ENCODE measurements at regions not wholly inside any gene's neighbourhood (a gene's known extent, or its start where the extent isn't known, plus 50 kb on each side); places are given as distances from the start of the nearest gene placed in this dataset.
"Not testable (repeated sequence)": the region's sequence is repeated elsewhere in the genome, so short reads cannot be mapped to it uniquely, and the experiment has no call there.

DNA sequence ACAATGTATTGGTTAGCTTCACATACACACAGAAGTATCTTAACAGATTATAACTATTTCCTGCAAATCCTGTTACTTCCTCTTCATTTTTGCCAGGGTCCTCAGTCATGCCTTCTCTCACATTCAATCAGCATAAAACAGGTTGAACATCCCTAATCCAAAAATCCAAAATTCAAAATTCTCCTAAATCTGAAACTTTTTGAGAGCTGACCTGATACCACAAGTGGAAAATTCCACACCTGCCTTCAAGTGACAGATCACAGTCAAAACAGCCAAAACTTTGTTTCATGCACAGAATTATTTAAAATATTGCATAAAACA, 62.9 kb upstream of the FBXO28 start:
- H3K27me3 ChIP-seq (ENCODE audit: control insufficient read depth in 1 of 2, insufficient read depth in 2 of 2, low read length in 1 of 2), result no peaks in the 10 kb centered on the region
- no peaks in the 10 kb centered on the region for H3K9me3 ChIP-seq (ENCODE audit: control insufficient read depth, low read length)
- no peaks in the 10 kb centered on the region for H3K36me3 ChIP-seq (ENCODE audit: control insufficient read depth in 1 of 2, insufficient read depth in 2 of 2, low read length in 1 of 2)
- H3K4me3 ChIP-seq (ENCODE audit: low read length in 2 of 2), result no peak overlapping the region
- ATAC-seq (ENCODE audit: low FRiP score) (no peak), DNase-seq (no peak)
- intact Hi-C loops (cut with DNase I), result loop anchor here in 1 of 2 donors (2.0 kb wide), 1 partner anchor 352 kb away; no protein-coding TSS in a partner anchor
- no peaks in the 10 kb centered on the region for H3K4me1 ChIP-seq (ENCODE audit: control insufficient read depth in 1 of 2, insufficient read depth in 2 of 2, low read length in 2 of 2)
- H3K27ac ChIP-seq (ENCODE audit: low read depth in 1 of 2, low read length in 2 of 2), result no peak overlapping the region

DNA sequence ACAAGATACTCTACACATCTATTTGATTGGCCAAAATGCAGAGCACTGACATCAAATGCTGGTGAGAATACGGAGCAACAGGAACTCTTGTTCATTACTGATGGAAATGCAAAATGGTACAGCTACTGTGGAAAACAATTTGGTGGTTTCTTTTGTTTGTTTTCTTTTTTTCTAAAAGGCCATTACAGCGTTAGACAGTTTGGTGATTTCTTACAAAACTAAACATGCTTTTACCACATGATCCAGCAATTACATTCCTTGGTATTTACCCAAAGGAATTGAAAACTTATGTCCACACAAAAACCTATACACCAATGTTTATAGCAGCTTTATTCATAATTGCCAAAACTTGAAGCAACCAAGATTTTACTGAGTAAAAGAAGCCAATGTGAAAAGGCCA, 66.4 kb upstream of the FBXO28 start:
- Histone ChIP-seq H3K27me3 (ENCODE audit: control insufficient read depth in 1 of 2, insufficient read depth in 2 of 2, low read length in 1 of 2) (no peaks in the 10 kb centered on the region), H3K9me3 (ENCODE audit: control insufficient read depth, low read length) (no peaks in the 10 kb centered on the region), H3K36me3 (ENCODE audit: control insufficient read depth in 1 of 2, insufficient read depth in 2 of 2, low read length in 1 of 2) (no peaks in the 10 kb centered on the region), H3K4me3 (ENCODE audit: low read length in 2 of 2) (no peak overlapping the region), H3K27ac (ENCODE audit: low read depth in 1 of 2, low read length in 2 of 2) (no peak overlapping the region), H3K4me1 (ENCODE audit: control insufficient read depth in 1 of 2, insufficient read depth in 2 of 2, low read length in 2 of 2) (no peaks in the 10 kb centered on the region)
- intact Hi-C loops (cut with DNase I), result no loop called here
- DNase-seq (no peak), ATAC-seq (ENCODE audit: low FRiP score) (no peak)
- 78 to 81% methylated on average over 2 of the region's 2 CpGs for WGBS, 2 donors

DNA sequence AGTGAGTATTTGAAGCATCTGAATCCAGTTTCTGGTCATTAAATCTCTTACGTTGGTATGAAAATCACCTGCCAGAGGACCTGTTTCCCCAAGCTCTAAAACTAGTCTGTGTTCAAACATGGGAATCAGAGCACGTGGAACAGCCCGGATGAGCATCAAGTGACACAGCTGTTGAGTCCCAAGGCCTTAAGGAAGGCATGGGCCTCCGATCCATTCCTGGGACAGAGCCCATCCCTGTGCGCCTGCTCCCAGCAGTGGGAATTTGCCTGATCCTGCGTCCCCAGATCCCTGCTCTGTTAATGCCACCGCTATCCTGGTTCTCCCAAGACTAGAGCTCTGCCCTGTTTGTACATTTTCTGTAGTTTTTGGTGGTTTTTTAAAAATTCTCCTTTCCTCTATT, 68.4 kb upstream of the FBXO28 start:
- Histone ChIP-seq H3K4me1 (ENCODE audit: control insufficient read depth in 1 of 2, insufficient read depth in 2 of 2, low read length in 2 of 2) (no peaks in the 10 kb centered on the region), H3K9me3 (ENCODE audit: control insufficient read depth, low read length) (no peaks in the 10 kb centered on the region), H3K27me3 (ENCODE audit: control insufficient read depth in 1 of 2, insufficient read depth in 2 of 2, low read length in 1 of 2) (no peaks in the 10 kb centered on the region), H3K36me3 (ENCODE audit: control insufficient read depth in 1 of 2, insufficient read depth in 2 of 2, low read length in 1 of 2) (no peaks in the 10 kb centered on the region), H3K27ac (ENCODE audit: low read depth in 1 of 2, low read length in 2 of 2) (no peak overlapping the region), H3K4me3 (ENCODE audit: low read length in 2 of 2) (no peak overlapping the region)
- DNase-seq (no peak), ATAC-seq (ENCODE audit: low FRiP score) (no peak)
- 72 to 83% methylated on average over 7 of the region's 7 CpGs for WGBS, 2 donors
- intact Hi-C loops (cut with DNase I), result no loop called here

DNA sequence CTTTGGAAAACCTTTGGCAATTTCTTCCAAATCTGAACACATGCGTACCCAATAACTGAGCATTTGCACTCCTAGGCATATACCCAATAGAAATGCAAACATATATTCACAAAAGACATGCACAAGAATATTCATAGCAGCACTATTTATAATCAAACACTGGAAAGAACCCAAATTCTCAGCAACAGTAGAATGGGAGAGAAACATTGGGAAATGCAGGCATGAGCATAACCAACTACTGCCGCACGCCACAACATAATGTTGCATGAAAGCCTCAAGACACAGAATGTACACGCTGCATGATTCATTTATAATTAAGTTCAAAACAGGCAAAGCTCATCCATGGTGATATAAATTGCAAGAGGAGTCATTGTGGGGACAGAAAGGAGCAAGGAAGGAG, 69.5 kb upstream of the FBXO28 start:
- no peak overlapping the region for H3K27ac ChIP-seq (ENCODE audit: low read depth in 1 of 2, low read length in 2 of 2)
- no peak for DNase-seq
- H3K4me1 ChIP-seq (ENCODE audit: control insufficient read depth in 1 of 2, insufficient read depth in 2 of 2, low read length in 2 of 2), result no peaks in the 10 kb centered on the region
- no peaks in the 10 kb centered on the region for H3K9me3 ChIP-seq (ENCODE audit: control insufficient read depth, low read length)
- intact Hi-C loops (cut with DNase I), result no loop called here
- no peaks in the 10 kb centered on the region for H3K27me3 ChIP-seq (ENCODE audit: control insufficient read depth in 1 of 2, insufficient read depth in 2 of 2, low read length in 1 of 2)
- H3K4me3 ChIP-seq (ENCODE audit: low read length in 2 of 2), result no peak overlapping the region
- no peak for ATAC-seq (ENCODE audit: low FRiP score)
- WGBS, 2 donors, result 86 to 87% methylated on average over 4 of the region's 4 CpGs
- no peaks in the 10 kb centered on the region for H3K36me3 ChIP-seq (ENCODE audit: control insufficient read depth in 1 of 2, insufficient read depth in 2 of 2, low read length in 1 of 2)

DNA sequence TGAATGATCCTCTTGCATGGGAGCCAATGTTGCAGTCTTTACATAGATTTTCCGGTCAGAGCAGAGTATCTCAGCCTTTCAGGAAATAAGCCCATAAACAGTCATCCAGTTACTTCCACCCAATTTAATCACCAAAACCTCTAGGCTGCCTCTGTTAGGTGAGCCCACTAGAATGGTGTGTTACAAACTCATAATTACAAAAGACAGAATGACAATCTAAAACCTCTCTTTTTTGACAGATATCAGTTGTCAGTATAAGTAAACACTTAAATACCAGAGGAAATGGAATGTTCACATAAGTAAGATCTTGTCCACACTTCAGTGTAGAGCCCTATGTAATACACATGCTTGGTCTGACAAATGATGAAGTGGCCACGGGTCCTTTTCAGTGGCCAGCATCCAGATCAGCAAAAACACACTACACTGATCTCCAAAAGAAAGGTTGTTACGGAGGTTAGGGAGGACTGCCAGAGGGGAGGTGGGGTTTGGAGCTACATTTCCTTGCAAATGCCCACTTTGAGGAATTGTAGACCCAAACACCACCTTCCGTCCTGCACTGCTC, 71.3 kb upstream of the FBXO28 start:
- H3K4me3 ChIP-seq (ENCODE audit: low read length in 2 of 2), result no peak overlapping the region

DNA sequence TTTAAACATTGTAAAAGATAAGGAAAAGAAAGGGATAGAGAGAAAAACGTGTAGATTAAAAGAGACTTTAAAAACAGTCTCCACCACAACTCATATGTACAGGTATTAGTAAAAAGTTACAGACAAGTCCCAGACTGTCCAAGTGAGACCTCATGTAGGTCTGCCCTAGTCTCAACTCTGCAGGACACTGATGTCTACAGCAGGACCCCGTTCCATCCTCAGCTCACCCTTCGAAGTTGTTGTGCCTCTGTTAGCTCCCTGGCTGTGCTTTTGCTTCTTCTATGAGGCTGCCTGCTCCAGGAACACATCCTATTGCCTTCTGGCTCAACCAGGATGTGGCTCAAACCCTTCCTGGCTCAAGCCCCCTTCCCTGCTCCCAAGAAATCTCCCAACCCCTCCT, 72.9 kb upstream of the FBXO28 start:
- intact Hi-C loops (cut with DNase I), result no loop called here
- Histone ChIP-seq H3K4me3 (ENCODE audit: low read length in 2 of 2) (no peak overlapping the region), H3K9me3 (ENCODE audit: control insufficient read depth, low read length) (no peaks in the 10 kb centered on the region), H3K36me3 (ENCODE audit: control insufficient read depth in 1 of 2, insufficient read depth in 2 of 2, low read length in 1 of 2) (no peaks in the 10 kb centered on the region), H3K27me3 (ENCODE audit: control insufficient read depth in 1 of 2, insufficient read depth in 2 of 2, low read length in 1 of 2) (no peaks in the 10 kb centered on the region), H3K4me1 (ENCODE audit: control insufficient read depth in 1 of 2, insufficient read depth in 2 of 2, low read length in 2 of 2) (no peaks in the 10 kb centered on the region), H3K27ac (ENCODE audit: low read depth in 1 of 2, low read length in 2 of 2) (no peak overlapping the region)
- ATAC-seq (ENCODE audit: low FRiP score) (peak; percentile 41), DNase-seq (no peak)
- 46 to 54% methylated on average over 3 of the region's 3 CpGs for WGBS, 2 donors

More for the DNA sequence above, 71.3 kb upstream of the FBXO28 start:
- intact Hi-C loops (cut with DNase I), result no loop called here
- Histone ChIP-seq H3K27me3 (ENCODE audit: control insufficient read depth in 1 of 2, insufficient read depth in 2 of 2, low read length in 1 of 2) (no peaks in the 10 kb centered on the region), H3K36me3 (ENCODE audit: control insufficient read depth in 1 of 2, insufficient read depth in 2 of 2, low read length in 1 of 2) (no peaks in the 10 kb centered on the region), H3K27ac (ENCODE audit: low read depth in 1 of 2, low read length in 2 of 2) (no peak overlapping the region), H3K9me3 (ENCODE audit: control insufficient read depth, low read length) (no peaks in the 10 kb centered on the region), H3K4me1 (ENCODE audit: control insufficient read depth in 1 of 2, insufficient read depth in 2 of 2, low read length in 2 of 2) (no peaks in the 10 kb centered on the region)
- WGBS, 2 donors, result 24 to 40% methylated on average over 4 of the region's 4 CpGs
- no peak for DNase-seq
- no peak for ATAC-seq (ENCODE audit: low FRiP score)

DNA sequence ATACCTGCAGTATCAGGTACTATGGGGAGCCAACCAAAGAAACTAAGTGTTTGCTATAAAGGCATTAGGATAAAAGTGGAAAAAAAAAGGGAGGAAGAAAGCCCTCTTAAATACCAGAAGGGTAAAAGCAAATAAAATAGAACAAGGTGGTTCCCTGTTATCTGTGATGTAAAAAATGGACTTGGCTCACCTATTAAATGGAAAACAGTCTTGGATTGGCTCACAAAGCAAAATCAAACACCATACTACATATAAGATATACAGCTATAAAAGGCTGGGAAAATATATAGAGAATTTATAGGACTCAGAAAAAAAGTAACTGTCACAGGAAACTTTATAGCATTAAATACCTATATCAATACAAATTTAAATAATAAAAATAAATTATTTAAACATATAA, 73.5 kb upstream of the FBXO28 start:
- intact Hi-C loops (cut with DNase I); H3K27ac ChIP-seq (ENCODE audit: low read depth in 1 of 2, low read length in 2 of 2); DNase-seq; ATAC-seq (ENCODE audit: low FRiP score); H3K9me3 ChIP-seq (ENCODE audit: control insufficient read depth, low read length); H3K4me1 ChIP-seq (ENCODE audit: control insufficient read depth in 1 of 2, insufficient read depth in 2 of 2, low read length in 2 of 2); H3K27me3 ChIP-seq (ENCODE audit: control insufficient read depth in 1 of 2, insufficient read depth in 2 of 2, low read length in 1 of 2); H3K4me3 ChIP-seq (ENCODE audit: low read length in 2 of 2); H3K36me3 ChIP-seq (ENCODE audit: control insufficient read depth in 1 of 2, insufficient read depth in 2 of 2, low read length in 1 of 2): not testable (repeated sequence)

DNA sequence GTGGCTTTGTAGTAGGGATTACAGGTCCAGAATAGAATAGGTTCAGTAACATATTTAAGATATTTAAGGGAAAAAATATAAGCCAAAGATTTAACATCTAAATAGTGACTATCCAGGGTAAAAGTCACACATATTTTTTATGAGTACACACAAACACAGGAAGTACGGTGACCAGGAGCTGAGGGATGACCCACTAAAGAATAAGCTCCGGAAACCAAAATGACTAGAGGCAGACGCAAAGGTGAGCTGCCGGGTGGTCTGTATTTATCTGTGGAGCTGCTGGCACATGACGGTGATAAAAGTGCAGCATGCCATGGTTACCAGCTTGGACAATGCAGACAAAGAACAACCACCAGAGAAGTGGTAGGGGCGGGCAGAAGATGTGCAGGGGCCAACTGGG, 73.9 kb upstream of the FBXO28 start:
- H3K9me3 ChIP-seq (ENCODE audit: control insufficient read depth, low read length); DNase-seq; H3K27me3 ChIP-seq (ENCODE audit: control insufficient read depth in 1 of 2, insufficient read depth in 2 of 2, low read length in 1 of 2); H3K4me3 ChIP-seq (ENCODE audit: low read length in 2 of 2); H3K27ac ChIP-seq (ENCODE audit: low read depth in 1 of 2, low read length in 2 of 2); H3K36me3 ChIP-seq (ENCODE audit: control insufficient read depth in 1 of 2, insufficient read depth in 2 of 2, low read length in 1 of 2); intact Hi-C loops (cut with DNase I); ATAC-seq (ENCODE audit: low FRiP score); H3K4me1 ChIP-seq (ENCODE audit: control insufficient read depth in 1 of 2, insufficient read depth in 2 of 2, low read length in 2 of 2): not testable (repeated sequence)
- WGBS, 2 donors, result 87 to 90% methylated on average over 5 to 6 of the region's 6 CpGs

DNA sequence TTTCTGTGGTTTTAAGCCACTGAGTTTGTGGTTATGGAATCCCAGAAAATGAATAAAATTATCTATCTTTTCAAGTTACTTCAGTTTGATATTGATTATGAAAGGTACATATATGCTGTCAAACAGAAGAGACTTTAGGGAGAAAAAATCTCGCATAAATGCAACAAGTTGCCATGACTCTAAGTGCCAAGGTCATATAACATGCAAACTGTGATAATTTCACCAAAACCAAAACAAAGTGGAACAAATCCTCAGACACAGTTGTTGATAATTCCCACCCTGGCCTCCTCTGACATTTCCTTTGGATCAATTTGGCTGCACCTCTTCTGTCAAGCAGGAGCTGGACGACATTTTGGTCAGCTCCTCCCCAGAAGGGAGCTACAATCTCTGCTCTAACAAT, 75.1 kb upstream of the FBXO28 start:
- H3K9me3 ChIP-seq (ENCODE audit: control insufficient read depth, low read length); H3K27ac ChIP-seq (ENCODE audit: low read depth in 1 of 2, low read length in 2 of 2); DNase-seq; H3K4me3 ChIP-seq (ENCODE audit: low read length in 2 of 2); H3K4me1 ChIP-seq (ENCODE audit: control insufficient read depth in 1 of 2, insufficient read depth in 2 of 2, low read length in 2 of 2); H3K36me3 ChIP-seq (ENCODE audit: control insufficient read depth in 1 of 2, insufficient read depth in 2 of 2, low read length in 1 of 2); H3K27me3 ChIP-seq (ENCODE audit: control insufficient read depth in 1 of 2, insufficient read depth in 2 of 2, low read length in 1 of 2); intact Hi-C loops (cut with DNase I); ATAC-seq (ENCODE audit: low FRiP score): not testable (repeated sequence)
- WGBS, 2 donors, result 85 to 89% methylated on average over 2 of the region's 2 CpGs
